HUES48 (cell line): ENCODE measurements at regions not wholly inside any gene's neighbourhood (a gene's known extent, or its start where the extent isn't known, plus 50 kb on each side); places are given as distances from the start of the nearest gene placed in this dataset.
"Not testable (repeated sequence)": the region's sequence is repeated elsewhere in the genome, so short reads cannot be mapped to it uniquely, and the experiment has no call there.

Experiments used
- H3K27ac ChIP-seq: one replicate; pipeline ENCODE4 v1.7.0; 2013; ENCODE audit warnings: low read depth, low read length, inconsistent platforms
- H3K27me3 ChIP-seq: 2 replicates; pipeline ENCODE4 v1.6.1; 2013; ENCODE audit warnings: mild to moderate bottlenecking, low read length; ENCODE audit not compliant: control insufficient read depth, insufficient read depth
- H3K36me3 ChIP-seq: 2 replicates; pipeline ENCODE4 v1.6.1; 2013; ENCODE audit warnings: low read length; ENCODE audit not compliant: control insufficient read depth, insufficient read depth
- H3K4me1 ChIP-seq: 2 replicates; pipeline ENCODE4 v1.6.1; 2013; ENCODE audit warnings: mild to moderate bottlenecking, low read length; ENCODE audit not compliant: control insufficient read depth, insufficient read depth
- H3K4me3 ChIP-seq: 2 replicates; pipeline ENCODE4 v1.5.1; 2013; ENCODE audit warnings: mild to moderate bottlenecking, low read depth, low read length
- H3K9ac ChIP-seq: 2 replicates; pipeline ENCODE4 v1.6.1; 2013; ENCODE audit warnings: mild to moderate bottlenecking, low read depth, low read length, moderate library complexity
- H3K9me3 ChIP-seq: 2 replicates; pipeline ENCODE4 v1.6.1; 2013; ENCODE audit warnings: low read length; ENCODE audit not compliant: control insufficient read depth, insufficient read depth

- H3K4me3 ChIP-seq, result no peak overlapping the region
Measured at GRCh38 chr14:85175556-85175955, 354.4 kb upstream of the FLRT2 start.

GRCh38 chr14:85178864-85179263, 351.1 kb upstream of the FLRT2 start:
- Histone ChIP-seq H3K27ac (peak overlapping the region; percentile 77), H3K9me3 (no peaks in the 10 kb centered on the region), H3K9ac (no peak overlapping the region), H3K4me3 (peak overlapping the region; percentile 41; the same call in 1 of the 2 replicates), H3K4me1 (peaks cover 28% of the 10 kb centered on the region), H3K27me3 (peaks cover 4% of the 10 kb centered on the region), H3K36me3 (no peaks in the 10 kb centered on the region)

More at GRCh38 chr14:85175556-85175955, 354.4 kb upstream of the FLRT2 start:
- no peak overlapping the region for H3K9ac ChIP-seq
- no peaks in the 10 kb centered on the region for H3K36me3 ChIP-seq
- no peak overlapping the region for H3K27ac ChIP-seq
- H3K9me3 ChIP-seq, result no peaks in the 10 kb centered on the region
- H3K4me1 ChIP-seq, result peaks cover 28% of the 10 kb centered on the region
- H3K27me3 ChIP-seq, result peaks cover 3% of the 10 kb centered on the region

DNA sequence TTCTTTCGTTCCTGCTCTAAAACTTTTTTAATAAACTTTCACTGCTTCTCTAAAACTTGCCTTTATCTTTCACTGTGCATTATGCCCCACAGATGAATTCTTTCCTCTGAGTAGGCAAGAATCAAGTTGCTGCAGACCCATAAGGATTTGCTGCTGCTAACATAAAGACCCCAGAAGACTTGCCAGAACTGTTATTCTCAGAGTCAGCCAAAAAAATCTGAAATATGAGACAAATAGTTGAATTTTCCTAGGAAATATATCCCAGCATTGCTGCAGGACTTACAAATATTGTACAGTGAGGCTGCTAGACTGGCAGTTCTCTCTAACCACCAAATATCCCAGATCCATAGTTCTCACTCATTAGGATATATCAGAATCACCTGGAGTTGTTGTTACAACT, 349.1 kb upstream of the FLRT2 start:
- Histone ChIP-seq H3K9ac (no peak overlapping the region), H3K27me3 (peaks cover 4% of the 10 kb centered on the region), H3K27ac (no peak overlapping the region), H3K4me3 (no peak overlapping the region), H3K9me3 (no peaks in the 10 kb centered on the region), H3K4me1 (peaks cover 28% of the 10 kb centered on the region), H3K36me3 (no peaks in the 10 kb centered on the region)

- Histone ChIP-seq H3K36me3 (no peaks in the 10 kb centered on the region), H3K4me1 (peaks cover 27% of the 10 kb centered on the region), H3K27ac (no peak overlapping the region), H3K27me3 (peaks cover 4% of the 10 kb centered on the region), H3K9ac (no peak overlapping the region), H3K4me3 (no peak overlapping the region), H3K9me3 (no peaks in the 10 kb centered on the region)
Measured at GRCh38 chr14:85182282-85182681, 347.7 kb upstream of the FLRT2 start.

GRCh38 chr14:85186082-85186481, 343.9 kb upstream of the FLRT2 start:
- Histone ChIP-seq H3K27me3 (no peaks in the 10 kb centered on the region), H3K4me3 (no peak overlapping the region), H3K9me3 (no peaks in the 10 kb centered on the region), H3K4me1 (no peaks in the 10 kb centered on the region), H3K27ac (no peak overlapping the region), H3K9ac (no peak overlapping the region), H3K36me3 (no peaks in the 10 kb centered on the region)

- Histone ChIP-seq H3K4me1 (no peaks in the 10 kb centered on the region), H3K9me3 (no peaks in the 10 kb centered on the region), H3K36me3 (no peaks in the 10 kb centered on the region), H3K4me3 (no peak overlapping the region), H3K27me3 (no peaks in the 10 kb centered on the region), H3K9ac (no peak overlapping the region), H3K27ac (no peak overlapping the region)
Measured at GRCh38 chr14:85187521-85187920, 342.4 kb upstream of the FLRT2 start.

DNA sequence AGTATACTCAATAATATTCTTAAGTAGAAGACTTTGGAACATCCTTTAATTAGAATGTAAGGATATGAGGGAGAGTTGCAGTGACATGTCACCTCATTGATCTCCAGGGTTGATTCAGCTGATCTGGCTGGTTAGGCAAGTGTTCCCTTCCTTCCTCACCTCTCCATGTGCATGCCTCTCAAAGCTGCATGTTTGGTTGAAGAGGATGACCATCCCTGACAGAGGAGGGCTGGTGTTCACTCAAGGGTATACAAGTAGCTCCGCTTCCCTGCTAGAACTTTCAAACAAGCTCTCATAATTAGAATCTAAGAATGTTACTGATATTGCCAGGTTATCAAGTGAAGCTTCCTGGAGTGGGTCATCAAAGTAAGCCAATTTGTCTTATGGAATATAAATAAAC, 341.1 kb upstream of the FLRT2 start:
- no peaks in the 10 kb centered on the region for H3K36me3 ChIP-seq
- H3K4me1 ChIP-seq, result no peaks in the 10 kb centered on the region
- no peaks in the 10 kb centered on the region for H3K9me3 ChIP-seq
- H3K4me3 ChIP-seq, result no peak overlapping the region
- H3K27ac ChIP-seq, result no peak overlapping the region
- no peak overlapping the region for H3K9ac ChIP-seq
- no peaks in the 10 kb centered on the region for H3K27me3 ChIP-seq

- H3K9me3 ChIP-seq, H3K27me3 ChIP-seq, H3K27ac ChIP-seq, H3K9ac ChIP-seq, H3K4me1 ChIP-seq, H3K4me3 ChIP-seq, H3K36me3 ChIP-seq: not testable (repeated sequence)
Measured at GRCh38 chr14:85189253-85189652, 340.7 kb upstream of the FLRT2 start.

GRCh38 chr14:85190251-85190650, 339.7 kb upstream of the FLRT2 start:
- Histone ChIP-seq H3K36me3 (no peaks in the 10 kb centered on the region), H3K9me3 (no peaks in the 10 kb centered on the region), H3K9ac (no peak overlapping the region)

DNA sequence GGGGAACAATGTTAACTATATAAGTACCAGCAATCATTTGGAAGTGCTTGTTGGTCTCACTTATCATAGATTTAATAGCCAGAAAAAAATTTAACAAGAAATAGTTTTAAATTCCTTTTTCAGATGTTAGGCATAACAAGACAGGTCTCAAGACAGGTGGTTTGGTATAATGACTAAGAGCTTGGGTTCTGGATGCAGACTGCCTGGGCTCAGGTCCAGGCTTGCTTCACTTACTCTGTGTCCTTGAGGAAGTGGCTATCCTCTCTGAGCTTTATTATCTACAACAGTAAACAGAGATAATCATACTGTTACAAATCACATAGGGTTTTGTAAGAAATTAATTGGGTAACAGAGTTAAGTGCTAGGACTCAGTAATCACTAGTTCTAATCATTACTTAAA, 338.0 kb upstream of the FLRT2 start:
- Histone ChIP-seq H3K27me3 (no peaks in the 10 kb centered on the region), H3K27ac (no peak overlapping the region), H3K4me3 (no peak overlapping the region), H3K4me1 (no peaks in the 10 kb centered on the region), H3K36me3 (no peaks in the 10 kb centered on the region), H3K9me3 (no peaks in the 10 kb centered on the region), H3K9ac (no peak overlapping the region)

More at GRCh38 chr14:85190251-85190650, 339.7 kb upstream of the FLRT2 start:
- no peaks in the 10 kb centered on the region for H3K27me3 ChIP-seq
- no peaks in the 10 kb centered on the region for H3K4me1 ChIP-seq
- H3K27ac ChIP-seq, result no peak overlapping the region
- no peak overlapping the region for H3K4me3 ChIP-seq

DNA sequence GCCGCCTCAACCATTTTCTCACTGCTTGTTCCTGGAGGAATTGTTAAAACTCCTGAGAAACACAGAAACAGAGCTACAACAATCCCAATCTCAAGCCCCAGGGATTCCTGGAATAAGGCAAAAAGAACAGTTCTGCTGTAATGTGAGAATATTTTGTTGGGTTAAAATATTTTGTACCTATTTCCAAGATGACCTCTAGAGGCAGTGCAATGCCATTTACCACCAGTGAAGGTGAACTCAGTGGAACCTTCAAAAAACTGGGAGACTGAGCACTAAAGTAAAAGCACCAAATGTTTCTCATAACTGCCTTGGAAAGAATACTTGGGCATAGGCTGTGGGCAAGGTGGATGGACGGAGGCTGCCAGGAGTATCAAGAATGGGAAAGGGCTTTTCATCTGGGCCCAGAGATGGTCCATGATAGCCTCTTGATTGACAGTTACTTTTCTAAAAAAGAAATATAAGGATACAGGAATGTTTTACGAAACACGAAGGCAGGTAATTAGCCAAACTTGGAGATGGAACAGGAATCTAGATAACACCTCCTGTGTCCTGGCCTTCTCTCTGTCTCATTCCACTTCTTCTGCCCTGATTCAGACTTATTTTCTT, 334.0 kb upstream of the FLRT2 start:
- Histone ChIP-seq H3K9me3 (no peaks in the 10 kb centered on the region), H3K4me3 (no peak overlapping the region), H3K9ac (no peak overlapping the region), H3K36me3 (no peaks in the 10 kb centered on the region), H3K27ac (no peak overlapping the region), H3K4me1 (no peaks in the 10 kb centered on the region), H3K27me3 (no peaks in the 10 kb centered on the region)
